Subcutaneous abdominal adipose tissue (tissue), 5 donors: ENCODE measurements at regions not wholly inside any gene's neighbourhood (a gene's known extent, or its start where the extent isn't known, plus 50 kb on each side); places are given as distances from the start of the nearest gene placed in this dataset.

Source experiments
- H3K27ac ChIP-seq: one replicate; pipeline ENCODE4 v1.7.0; 2013; ENCODE audit warnings: low read depth, mild to moderate bottlenecking, inconsistent platforms, low read length, moderate library complexity
- H3K27me3 ChIP-seq, 5 donors: one replicate each; pipeline ENCODE4 v1.7.0; 2013; ENCODE audit warnings: low read length in 5 of 5, inconsistent platforms in 1 of 5; ENCODE audit not compliant: control insufficient read depth in 5 of 5, insufficient read depth in 4 of 5
- H3K36me3 ChIP-seq, 5 donors: one replicate each; pipeline ENCODE4 v1.7.0; 2013; ENCODE audit warnings: low read length in 5 of 5; ENCODE audit not compliant: control insufficient read depth in 5 of 5, insufficient read depth in 5 of 5
- H3K4me1 ChIP-seq, 5 donors: one replicate each; pipeline ENCODE4 v1.7.0; 2013; ENCODE audit warnings: low read length in 5 of 5, mild to moderate bottlenecking in 3 of 5, moderate library complexity in 1 of 5; ENCODE audit not compliant: control insufficient read depth in 5 of 5, insufficient read depth in 5 of 5
- H3K4me3 ChIP-seq, 5 donors: one replicate each; pipeline ENCODE4 v1.7.0; 2013; ENCODE audit warnings: low read length in 5 of 5, low read depth in 1 of 5
- H3K9ac ChIP-seq, 5 donors: one replicate each; pipeline ENCODE4 v1.7.0; 2013; ENCODE audit warnings: low read length in 5 of 5, mild to moderate bottlenecking in 4 of 5, moderate library complexity in 3 of 5
- H3K9me3 ChIP-seq, 5 donors: one replicate each; pipeline ENCODE4 v1.7.0; 2013; ENCODE audit warnings: low read length in 5 of 5; ENCODE audit not compliant: control insufficient read depth in 5 of 5
- donor health status: healthy.
- donor health status: healthy.
- donor health status: healthy.
- donor health status: healthy.
- donor health status: healthy.

DNA sequence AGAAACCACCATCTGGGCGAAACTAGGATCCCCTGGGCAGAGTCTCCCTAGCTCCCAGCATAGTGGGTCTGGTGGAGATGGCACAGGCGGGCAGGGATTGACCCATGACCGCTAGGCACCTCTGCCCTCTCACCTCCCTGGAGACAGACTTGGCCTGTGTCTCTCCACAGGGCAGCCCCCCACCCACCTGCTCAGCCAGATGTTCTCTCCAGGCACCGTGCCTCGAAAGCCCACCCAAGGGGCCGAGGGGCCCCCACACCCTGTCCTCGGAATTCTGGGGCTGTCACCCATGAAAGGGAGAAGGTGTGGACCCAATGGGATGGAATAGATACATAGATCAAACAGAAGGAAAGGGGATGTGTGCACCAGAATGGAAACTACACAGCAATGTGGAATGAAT is 229.1 kb upstream of the RTL1 start:
- Histone ChIP-seq H3K9ac (no peak overlapping the region), H3K4me1 (no peaks in the 10 kb centered on the region), H3K27me3 (peaks cover 8 to 28% (median 24%) of the 10 kb centered on the region in 5 donors), H3K9me3 (peaks cover 0 to 8% (median 4%) of the 10 kb centered on the region in 5 donors), H3K27ac (no peak overlapping the region), H3K36me3 (no peaks in the 10 kb centered on the region), H3K4me3 (no peak overlapping the region)

DNA sequence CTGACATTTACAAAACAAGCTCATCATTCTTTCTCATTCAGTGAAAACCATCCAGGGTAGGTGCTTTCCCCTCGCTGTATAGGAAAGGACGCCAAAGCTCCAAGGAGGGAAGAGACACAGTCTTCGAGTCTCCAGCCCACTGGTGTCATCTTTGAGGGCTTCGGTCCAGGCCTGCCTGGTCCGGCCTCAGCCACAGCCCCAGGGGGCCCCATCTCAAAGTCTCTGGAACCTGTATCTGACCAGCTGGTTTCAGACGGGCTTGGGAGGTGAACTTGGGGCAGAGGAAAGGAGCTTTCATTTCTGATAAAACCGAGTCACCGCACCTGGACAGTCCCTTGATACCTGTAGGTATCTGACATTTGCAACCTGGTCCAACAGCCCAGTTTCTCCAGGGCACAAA is 229.5 kb upstream of the RTL1 start:
- Histone ChIP-seq H3K9ac (no peak overlapping the region), H3K36me3 (no peaks in the 10 kb centered on the region), H3K27me3 (peaks cover 6 to 24% (median 23%) of the 10 kb centered on the region in 5 donors)

DNA sequence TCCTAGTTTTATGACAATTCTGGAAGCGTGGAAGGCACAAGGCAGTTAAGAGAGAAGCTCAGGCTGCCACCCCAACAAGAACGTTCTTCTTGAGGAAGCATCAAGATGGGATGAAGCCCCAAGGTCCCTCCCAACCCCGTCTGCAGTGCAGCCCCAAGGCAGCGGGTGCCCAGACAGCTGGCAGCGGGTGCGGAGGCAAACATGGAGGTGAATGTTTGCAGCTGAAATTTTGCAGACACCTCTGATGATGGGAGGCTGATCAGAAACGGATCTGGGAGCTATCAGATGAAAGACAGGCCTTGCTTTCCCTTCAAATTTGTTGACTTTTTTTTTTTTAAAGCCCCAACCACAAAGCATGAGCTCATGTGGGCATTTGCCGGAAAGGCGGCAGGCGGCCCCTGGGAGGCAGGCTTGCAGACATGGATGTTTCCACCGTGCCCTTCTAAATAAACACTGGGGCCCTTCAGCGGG is 230.7 kb upstream of the RTL1 start:
- no peak overlapping the region for H3K9ac ChIP-seq
- H3K36me3 ChIP-seq: no peaks in the 10 kb centered on the region
- no peaks in the 10 kb centered on the region for H3K4me1 ChIP-seq
- no peak overlapping the region for H3K4me3 ChIP-seq
- H3K9me3 ChIP-seq: no peaks in the 10 kb centered on the region
- H3K27ac ChIP-seq: no peak overlapping the region
- peaks cover 0 to 17% (median 14%) of the 10 kb centered on the region in 5 donors for H3K27me3 ChIP-seq

More for the DNA sequence above, 229.5 kb upstream of the RTL1 start:
- H3K4me3 ChIP-seq: no peak overlapping the region
- peaks cover 0 to 3% (median 2%) of the 10 kb centered on the region in 5 donors for H3K9me3 ChIP-seq
- H3K27ac ChIP-seq: no peak overlapping the region
- no peaks in the 10 kb centered on the region for H3K4me1 ChIP-seq

DNA sequence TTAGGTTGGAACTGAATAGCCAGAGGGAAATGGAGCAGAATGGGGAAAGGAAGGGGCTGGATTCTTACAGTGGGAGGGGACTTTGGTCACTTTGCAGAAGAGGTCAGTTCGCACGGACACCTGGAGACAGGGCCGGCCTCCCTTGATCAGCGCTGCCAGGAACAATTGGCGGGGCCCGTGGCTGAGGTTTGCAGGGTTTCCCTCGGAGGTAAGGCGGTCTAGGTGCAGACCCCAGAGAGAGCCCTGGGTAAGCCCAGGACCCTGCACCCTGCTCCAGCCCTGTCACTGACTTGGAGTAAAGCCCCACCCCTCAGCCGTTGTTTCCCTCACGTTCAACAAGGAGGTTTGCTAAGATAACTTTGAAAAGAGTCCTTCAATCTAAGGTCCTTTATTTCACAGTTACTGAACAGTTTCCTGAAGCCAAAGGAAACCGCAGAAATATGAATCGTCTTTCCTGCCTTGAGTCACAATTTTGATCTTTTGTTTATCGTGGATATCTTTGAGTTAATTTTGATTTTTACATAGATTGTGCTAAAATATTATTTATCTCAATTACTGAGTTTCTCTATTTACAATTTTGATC is 231.4 kb upstream of the RTL1 start:
- Histone ChIP-seq H3K9ac (no peak overlapping the region), H3K9me3 (no peaks in the 10 kb centered on the region), H3K27me3 (peaks cover 0 to 17% (median 14%) of the 10 kb centered on the region in 5 donors), H3K4me1 (no peaks in the 10 kb centered on the region), H3K27ac (no peak overlapping the region), H3K36me3 (no peaks in the 10 kb centered on the region), H3K4me3 (no peak overlapping the region)

DNA sequence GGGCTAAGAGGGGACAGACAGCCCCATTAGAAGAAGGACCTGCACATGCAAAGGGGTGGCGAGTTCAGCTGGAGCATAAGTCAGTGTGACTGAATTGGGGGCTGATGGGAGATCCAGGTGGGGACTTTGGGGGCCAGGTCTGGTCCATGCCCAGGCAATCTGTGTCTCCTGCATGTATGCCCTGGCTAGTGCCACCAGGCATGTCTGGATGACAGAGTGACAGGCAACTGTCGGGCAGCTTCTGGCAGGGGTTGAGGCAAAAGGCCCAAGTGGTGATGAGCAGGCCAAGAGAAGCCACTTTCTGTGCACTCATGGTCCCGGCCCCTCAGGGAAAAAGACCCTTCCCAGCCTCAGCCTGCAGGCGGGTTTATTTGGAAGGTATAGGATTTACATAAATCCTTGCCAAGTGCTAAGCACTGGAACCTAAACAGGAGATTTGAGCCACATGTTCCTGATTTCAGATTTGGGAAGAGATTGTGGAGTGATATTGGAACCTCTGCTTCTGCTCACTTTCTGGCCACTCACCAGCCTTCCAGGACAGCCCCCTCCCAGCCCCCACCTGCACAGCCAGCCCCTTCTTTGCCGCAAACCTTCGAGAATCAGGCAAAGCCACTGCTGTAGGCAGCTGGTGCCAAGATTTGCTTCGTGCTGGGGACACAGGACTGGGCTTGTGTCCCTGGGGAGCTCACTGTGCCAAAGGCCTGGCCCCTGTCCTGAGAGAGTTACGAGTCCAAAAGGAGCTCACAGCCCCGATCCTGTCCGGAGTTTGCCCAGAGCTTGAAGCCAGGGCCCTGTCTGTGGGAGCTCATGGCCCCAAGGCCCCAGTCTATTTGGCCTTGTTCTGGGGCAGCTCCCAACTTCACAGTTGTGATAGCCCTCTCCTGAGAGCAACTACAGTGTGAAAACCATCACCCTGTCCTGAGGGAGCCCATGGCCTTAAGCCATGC is 232.5 kb upstream of the RTL1 start:
- Histone ChIP-seq H3K4me3 (no peak overlapping the region), H3K4me1 (no peaks in the 10 kb centered on the region), H3K9ac (no peak overlapping the region), H3K27me3 (peaks cover 0 to 15% (median 10%) of the 10 kb centered on the region in 5 donors), H3K27ac (no peak overlapping the region), H3K9me3 (peaks cover 0 to 8% (median 0%) of the 10 kb centered on the region in 5 donors), H3K36me3 (no peaks in the 10 kb centered on the region)

DNA sequence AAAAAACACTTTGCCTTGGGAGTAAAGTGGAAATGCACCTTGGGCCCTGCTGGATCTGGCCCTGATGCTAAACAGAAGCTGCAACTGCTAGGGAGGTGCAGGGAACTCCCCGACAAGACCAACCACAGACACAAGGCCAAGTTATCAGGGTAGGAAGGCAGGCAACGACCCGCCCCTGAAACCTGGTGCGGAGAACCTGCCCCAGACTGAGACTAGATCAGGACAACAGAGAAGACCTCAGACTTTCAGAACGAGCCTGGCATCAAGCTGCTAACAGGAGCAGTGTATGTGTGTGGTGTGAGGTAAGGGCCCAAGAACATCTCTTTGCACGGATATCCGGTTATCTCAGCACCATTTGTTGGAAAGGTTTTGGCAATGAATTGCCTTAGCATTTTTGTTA is 233.7 kb upstream of the RTL1 start:
- Histone ChIP-seq H3K36me3 (no peaks in the 10 kb centered on the region), H3K27me3 (peaks cover 0 to 7% (median 3%) of the 10 kb centered on the region in 5 donors)

DNA sequence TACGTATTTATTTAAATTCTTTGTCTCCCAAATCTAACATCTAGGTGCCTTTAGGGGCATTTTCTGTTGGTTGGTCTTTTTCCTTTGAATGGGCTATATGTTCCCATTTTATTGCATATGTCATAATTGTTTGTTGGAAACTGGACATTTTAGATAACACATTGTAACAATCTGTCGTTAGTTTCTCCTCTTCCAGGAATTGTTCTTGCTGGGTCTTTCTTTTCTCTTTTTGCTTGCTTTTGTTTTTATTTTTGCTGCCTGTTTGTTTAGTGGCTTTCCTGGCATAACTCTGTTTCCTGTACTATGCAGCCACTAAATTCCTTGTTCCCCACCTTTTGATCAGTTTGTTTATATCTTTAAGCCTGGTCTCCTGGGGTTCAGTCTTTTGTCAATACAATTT is 244.3 kb upstream of the RTL1 start:
- Histone ChIP-seq H3K9me3 (peaks cover 0 to 12% (median 5%) of the 10 kb centered on the region in 5 donors), H3K36me3 (no peaks in the 10 kb centered on the region), H3K4me3 (no peak overlapping the region), H3K27me3 (peaks cover 8 to 13% (median 11%) of the 10 kb centered on the region in 5 donors), H3K4me1 (no peaks in the 10 kb centered on the region), H3K27ac (no peak overlapping the region), H3K9ac (no peak overlapping the region)

More for the DNA sequence above, 233.7 kb upstream of the RTL1 start:
- no peak overlapping the region for H3K9ac ChIP-seq
- peaks cover 0 to 17% (median 3%) of the 10 kb centered on the region in 5 donors for H3K9me3 ChIP-seq
- H3K27ac ChIP-seq: no peak overlapping the region
- no peaks in the 10 kb centered on the region for H3K4me1 ChIP-seq
- no peak overlapping the region for H3K4me3 ChIP-seq

DNA sequence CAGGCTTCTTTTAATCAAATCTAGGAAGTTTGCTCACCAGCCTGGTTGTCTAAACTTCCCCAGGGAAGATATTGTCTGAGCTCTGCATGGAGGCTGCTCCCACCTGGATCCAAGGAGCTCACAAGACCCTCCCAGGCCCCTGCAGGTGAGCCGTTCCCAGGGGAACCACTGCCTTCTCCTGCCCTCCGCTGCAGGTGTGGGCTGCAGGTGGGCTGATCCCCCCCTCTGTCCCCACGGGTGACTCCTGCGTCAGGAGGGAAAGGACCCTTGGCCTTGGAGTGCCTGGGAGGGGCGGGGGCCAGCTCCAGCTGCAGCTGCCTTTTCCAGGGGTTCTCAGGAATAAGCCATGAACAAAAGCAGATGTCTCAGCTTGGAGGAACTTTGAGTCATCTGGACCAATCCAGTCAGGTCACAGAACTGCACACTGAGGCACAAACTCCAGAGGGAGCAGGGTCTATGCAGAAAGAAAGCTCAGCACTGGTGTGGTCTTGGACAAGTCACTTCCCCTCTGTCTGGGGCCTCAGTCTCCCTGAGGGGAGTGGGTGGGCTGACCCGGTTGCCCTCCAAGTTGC is 246.6 kb upstream of the RTL1 start:
- Histone ChIP-seq H3K9me3 (peaks cover 0 to 12% (median 5%) of the 10 kb centered on the region in 5 donors), H3K27ac (no peak overlapping the region), H3K4me3 (no peak overlapping the region), H3K9ac (no peak overlapping the region), H3K36me3 (no peaks in the 10 kb centered on the region), H3K4me1 (no peaks in the 10 kb centered on the region), H3K27me3 (peaks cover 8 to 22% (median 13%) of the 10 kb centered on the region in 5 donors)

DNA sequence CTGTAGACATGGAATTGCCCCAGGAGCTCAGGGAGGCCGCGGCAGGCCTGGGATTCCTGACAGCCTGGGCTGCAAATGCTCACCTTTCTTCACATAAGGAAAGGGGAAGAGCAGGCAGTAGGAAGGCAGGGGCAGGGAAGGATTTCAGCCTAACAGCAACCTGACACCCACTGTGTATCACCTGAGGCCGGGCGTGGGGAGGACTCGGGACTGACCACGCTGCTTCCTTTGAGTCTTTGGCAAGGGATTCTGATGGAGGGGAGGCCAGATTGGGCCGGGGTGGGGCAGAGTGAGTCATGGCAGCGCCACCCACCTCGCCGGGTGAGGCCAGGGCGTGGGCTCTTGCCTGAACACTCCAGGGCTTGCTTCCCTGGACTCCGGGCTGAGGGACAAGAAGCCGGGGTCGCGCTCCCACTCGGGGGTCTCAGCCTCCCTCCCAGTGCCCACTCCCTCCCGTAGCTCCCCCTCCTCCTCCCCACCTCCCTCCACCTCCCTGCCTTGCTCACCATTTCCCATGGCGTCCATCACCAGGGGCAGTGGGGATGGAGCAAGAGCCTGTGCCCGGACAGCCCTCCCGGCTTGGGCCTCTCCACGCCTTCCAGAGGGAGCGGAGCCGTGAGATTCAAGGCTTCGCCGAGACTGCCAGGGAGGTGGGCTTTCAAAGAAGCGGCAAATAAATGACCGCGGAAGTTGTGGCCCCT is 247.9 kb upstream of the RTL1 start:
- H3K27ac ChIP-seq: no peak overlapping the region
- no peak overlapping the region for H3K9ac ChIP-seq
- no peak overlapping the region for H3K4me3 ChIP-seq
- H3K27me3 ChIP-seq: peaks cover 8 to 25% (median 13%) of the 10 kb centered on the region in 5 donors
- H3K4me1 ChIP-seq: no peaks in the 10 kb centered on the region
- H3K36me3 ChIP-seq: no peaks in the 10 kb centered on the region
- H3K9me3 ChIP-seq: peaks cover 0 to 8% (median 5%) of the 10 kb centered on the region in 5 donors
